ENCODE measurements at regions not wholly inside any gene's neighbourhood (a gene's known extent, or its start where the extent isn't known, plus 50 kb on each side); places are given as distances from the start of the nearest gene placed in this dataset.

DNA sequence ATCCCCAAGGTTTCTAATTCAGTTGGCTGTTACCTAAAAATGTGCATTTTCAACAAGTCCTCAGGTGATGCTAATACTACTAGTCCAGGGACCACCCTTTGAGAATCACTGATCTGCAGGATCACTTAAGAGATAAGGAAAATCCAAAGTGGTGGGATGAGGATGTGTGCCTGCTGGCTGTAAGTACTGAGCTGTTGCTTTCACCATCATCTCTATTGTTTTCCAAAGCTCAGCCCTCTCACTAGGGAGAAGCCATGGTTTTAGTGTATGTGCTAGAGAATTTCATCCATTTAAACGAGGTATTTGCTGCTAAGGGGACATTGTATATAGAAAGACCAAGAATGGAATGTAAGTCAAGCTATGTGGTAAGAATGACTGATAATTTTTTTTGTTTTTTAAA, 202.3 kb downstream of the KIF21A start:
- no peak for DNase-seq

DNA sequence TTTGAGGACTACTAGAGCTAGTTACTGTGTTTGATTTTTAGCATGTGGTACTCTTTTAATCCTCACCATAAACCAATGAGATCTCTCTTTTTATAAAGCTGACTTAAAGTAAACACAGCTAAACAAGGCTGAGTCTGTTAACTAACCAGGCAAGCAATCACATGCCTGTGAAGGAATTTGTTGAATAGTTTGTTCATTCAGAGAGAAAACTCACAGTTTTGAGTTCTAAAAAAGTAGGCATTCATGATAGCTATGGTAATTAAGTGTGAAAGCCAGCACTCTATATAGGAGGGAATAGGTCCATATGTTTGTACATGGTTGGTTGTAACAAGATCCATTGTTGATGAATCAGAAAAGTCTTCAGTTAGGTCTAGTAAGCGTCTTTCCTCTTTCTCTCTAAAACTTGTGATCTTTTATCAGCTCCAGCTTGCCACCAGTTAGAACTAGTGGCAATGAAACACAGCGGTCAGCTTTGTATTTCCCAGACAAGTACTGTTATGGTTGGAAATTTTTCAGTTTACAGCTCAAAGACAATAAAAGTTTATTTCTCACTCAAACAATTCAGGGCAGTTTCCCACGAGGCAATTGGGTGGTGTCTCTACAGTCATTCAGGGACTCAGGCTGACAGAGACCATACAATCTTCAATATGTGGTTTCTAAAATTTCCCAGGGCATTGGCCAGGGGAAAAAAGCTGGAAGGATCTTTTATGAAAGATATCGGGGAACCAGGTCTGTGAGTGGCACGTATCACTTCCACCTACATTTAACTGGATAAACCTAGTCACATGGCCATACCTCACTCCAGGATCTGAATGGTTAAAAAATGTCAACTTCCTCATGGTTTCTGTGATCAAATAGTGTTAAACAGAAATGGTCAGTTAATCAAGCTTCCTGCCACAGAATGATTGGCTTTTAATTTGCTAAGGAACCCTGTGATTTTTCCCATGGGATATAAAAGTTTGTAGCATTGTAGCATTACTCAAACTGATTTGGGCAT, 203.1 kb downstream of the KIF21A start:
- no peak for DNase-seq

DNA sequence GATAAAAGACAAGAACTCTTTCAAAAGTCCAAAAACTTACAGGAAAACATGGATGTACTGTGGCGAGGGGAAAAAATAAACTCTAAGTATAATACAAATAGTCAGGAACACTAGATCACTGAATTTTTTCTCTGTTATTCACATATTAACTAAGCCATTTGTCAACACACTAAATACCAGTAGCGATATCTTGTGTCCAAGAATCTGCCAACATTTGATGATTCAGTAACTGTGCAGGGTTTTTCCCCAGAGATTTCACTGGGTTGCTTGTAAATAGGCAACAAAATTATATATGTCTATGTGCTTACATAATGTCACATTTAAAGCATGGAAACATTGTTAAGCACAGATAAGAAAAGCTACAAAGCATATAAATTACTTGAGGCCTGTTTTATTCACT, 205.9 kb downstream of the KIF21A start:
- DNase-seq, result no peak

DNA sequence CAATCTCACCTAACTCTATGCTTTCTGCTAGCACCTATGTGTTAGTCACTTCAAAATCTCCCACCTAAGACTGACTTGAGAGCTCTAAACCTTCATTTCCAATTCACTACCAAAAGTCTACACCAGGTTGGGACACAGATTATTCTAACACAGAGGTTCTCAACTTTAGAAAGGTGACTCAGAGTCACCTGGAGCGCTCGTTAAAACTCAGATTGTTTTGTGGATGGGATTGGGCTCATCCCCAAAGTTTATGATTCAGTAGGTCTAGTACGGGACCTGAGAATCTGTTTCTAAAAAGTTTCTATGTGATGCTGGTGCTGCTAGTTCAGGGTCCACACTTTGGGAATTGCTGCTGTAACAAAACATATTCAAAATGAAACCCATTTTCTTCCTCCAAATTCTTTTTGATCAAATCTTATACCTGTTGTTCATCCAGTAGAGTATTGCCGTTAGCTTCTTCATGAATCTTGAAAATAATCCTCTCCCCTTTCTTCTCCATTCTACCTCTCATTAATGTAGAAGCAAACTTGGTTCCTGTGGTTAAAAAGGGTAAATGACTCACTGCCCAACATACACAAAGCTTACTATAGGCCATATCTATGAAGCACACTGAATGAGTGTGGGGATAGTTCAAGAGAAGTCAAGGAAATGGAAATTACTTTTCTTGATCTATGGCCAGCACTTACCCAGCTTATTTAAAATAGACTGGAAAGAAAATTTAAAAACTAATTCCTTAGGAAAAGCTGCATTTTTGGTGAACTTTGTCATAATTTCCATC, 206.7 kb downstream of the KIF21A start:
- no peak for DNase-seq

DNA sequence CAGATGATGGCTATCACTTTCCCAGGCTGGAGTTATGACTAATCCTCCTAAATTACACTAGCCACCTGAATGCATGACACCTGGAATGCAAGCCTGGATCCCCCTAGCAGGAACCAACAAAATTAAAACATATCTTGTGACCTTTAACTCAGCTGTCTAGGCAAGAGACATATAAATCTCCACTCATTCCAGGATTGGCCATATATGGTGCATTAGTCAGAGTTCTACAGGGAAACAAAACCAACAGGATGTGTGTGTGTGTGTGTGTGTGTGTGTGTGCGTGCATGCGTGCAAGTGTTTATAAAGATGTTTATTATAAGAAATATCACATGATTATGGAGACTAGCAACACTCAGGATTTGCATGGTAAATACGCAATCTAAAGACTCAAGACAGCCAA, 212.8 kb downstream of the KIF21A start:
- DNase-seq, result no peak

DNA sequence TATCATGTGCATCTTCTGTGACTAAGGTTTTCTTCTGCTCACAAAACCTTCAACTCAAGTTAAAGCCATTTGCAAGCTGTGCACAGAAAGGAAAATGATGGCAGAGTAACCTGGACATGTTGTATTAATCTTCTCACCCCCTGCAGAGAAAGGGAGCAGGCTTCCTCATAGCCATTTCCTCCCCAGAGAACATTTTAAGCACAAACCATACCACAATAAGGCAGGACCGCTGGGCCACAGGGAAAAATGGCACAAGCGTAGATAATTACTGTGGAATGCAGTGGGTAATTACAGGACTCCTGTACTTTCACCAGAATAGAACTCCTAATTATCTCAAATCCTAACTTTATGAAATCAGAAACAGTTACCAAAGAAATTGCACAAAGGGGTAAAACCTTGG, 215.7 kb downstream of the KIF21A start:
- no peak for DNase-seq

DNA sequence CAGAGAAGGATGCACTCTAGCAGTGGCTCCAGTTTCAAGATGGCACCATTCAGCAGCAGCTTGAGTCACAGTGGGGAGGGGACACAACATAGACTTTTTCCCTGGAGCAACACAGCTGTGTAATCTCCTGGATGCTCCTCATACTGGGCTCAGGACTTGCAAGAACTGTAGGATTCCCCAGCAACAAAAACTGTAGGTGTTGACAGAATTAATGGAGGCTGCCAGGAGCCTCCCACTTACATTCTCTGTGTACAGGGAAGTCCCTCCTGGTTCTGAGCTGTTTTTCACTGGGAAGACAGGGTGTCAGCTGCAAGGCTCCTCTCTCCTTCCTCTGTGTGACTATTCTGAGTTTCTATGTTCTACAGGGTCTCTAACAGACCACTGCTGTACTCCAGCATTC, 217.9 kb downstream of the KIF21A start:
- no peak for DNase-seq

DNA sequence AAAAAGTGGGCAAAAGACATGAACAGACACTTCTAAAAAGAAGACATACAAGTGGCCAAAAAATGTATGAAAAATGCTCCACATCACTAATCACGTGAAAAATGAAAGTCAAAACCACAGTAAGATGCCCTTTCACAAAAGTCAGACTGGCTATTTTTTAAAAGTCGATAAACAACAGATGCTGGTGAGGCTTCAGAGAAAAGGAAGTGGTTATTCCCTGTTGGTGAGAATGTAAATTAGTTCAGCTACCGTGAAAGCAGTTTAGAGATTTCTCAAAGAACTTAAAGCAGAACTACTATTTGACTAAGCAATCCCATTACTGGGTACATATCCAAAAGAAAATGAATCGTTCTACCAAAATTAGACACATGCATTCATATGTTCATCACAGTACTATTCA, 237.0 kb downstream of the KIF21A start:
- DNase-seq, result no peak

DNA sequence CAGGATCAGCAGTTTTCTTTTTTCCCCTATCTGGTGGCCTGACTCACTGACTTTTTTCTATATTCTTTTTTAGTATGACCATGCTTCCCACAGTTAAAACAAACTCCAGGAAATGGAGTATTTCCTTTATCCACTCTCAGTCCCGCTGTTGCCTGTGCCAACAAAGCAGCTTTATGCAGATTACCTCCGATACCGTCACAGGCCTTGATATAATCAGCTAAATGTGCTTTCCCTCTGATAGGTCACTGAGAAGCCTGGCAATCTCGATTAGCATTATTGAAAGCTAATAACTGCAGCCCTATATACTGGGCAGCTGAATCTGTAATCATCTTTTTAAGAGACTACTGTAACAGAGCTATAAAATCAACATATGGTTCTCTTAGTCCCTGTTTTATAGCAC, 243.6 kb downstream of the KIF21A start:
- DNase-seq, result no peak

DNA sequence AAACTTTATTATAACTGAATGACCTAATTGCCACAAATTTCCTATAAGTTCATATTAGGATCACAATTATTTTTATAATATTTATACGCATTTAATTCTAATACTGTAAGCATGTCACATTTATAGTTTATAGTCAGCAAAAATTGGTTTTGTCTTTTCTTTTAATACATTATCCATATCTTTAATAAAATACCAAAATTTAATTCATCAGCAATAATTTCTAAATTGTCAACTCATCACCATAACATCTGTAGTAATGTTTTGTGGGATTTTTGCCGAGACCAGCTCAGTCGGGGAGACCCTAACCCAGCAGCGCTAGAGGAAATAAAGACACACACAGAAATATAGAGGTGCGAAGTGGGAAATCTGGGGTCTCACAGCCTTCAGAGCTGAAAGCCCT, 254.2 kb downstream of the KIF21A start:
- no peak for DNase-seq

DNA sequence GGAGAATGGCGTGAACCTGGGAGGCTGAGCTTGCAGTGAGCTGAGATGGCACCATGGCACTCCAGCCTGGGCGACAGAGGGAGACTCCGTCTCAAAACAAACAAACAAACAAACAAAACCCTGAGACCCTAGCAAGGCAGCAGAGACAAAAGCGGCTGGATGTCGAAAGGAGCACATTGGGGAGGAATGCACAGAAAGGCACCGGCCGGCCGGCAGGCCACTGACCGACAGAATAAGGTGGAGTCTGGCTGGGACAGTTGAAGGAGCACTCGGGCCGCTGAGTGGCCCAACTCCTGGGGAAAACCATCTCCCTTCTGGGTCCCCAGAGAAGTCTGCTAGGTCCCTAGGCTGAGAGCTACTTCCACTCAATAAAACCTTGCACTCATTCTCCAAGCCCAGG, 256.2 kb downstream of the KIF21A start:
- no peak for DNase-seq

DNA sequence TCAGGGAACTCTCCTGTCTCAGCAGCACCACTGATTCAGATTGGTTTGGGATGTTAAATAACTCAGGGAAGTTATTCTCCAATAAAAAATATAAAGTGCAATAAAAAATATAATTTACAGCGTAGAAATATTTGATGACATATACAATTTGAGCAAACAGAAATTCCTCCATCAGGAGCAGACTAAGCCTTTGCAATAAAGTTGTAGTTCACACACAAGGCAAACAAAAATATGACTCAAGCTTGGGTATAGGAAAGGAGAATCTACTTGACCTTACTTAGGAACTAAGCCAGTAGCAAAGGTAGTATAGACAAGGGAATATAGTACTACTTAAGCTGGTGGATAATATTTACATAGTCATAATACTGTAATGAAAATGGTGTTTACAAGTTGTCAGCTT, 264.1 kb downstream of the KIF21A start:
- no peak for DNase-seq

DNA sequence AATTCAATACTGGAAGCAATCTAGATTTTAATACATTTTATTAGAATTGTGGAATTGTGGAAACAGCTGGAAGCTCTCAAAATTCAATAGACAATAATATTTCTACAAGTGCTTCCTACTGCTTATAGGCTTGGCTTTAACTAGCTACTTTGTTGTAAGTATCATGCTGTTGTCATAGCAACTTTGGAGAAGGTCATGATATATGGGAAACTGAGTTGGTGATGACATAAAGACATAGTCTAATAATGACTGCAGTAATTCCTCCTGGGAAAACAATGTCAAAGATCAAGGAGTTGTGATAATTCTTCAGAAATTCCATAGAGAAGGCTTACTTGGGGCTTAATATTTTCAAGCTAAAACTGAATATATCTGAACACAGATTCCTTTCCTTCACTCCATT, 266.6 kb downstream of the KIF21A start:
- no peak for DNase-seq

DNA sequence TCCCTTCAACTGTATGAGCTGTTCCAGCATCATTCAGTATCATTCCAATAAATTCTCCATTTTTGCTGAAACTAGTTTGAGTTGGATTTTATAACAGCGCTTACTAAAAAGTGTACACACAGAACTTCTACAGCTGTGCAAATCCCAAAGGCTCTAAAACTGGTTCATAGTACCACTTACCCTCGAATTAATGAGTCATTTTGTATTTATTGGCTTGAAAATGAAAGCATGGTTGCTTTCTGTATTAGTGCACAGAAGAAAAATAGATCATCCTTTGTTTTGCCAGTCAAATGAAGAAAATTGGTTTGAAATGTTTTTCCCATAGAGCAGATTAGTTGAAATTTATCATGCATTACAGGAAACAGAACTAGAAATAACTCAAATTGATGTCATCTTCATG, 268.3 kb upstream of the CPNE8 start:
- DNase-seq, result no peak

DNA sequence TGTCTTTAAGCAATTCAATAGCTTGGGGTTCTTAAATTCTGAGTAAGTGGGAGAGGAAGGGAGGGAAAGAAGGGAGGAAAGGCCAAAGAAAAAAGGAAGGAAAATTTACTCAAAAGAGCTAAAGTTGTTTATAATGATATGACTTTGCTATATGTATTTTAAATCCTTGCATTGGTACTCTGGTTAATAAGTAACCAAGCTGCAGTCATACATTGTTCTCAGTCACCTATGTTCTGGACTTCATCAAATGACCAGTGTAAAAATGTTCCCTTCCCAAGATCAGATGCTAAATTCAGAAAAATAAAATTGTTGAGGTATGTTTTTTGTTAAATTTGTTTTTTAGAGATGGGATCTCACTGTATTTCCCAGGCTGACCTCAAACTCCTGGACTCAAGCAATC, 259.9 kb upstream of the CPNE8 start:
- DNase-seq, result no peak

DNA sequence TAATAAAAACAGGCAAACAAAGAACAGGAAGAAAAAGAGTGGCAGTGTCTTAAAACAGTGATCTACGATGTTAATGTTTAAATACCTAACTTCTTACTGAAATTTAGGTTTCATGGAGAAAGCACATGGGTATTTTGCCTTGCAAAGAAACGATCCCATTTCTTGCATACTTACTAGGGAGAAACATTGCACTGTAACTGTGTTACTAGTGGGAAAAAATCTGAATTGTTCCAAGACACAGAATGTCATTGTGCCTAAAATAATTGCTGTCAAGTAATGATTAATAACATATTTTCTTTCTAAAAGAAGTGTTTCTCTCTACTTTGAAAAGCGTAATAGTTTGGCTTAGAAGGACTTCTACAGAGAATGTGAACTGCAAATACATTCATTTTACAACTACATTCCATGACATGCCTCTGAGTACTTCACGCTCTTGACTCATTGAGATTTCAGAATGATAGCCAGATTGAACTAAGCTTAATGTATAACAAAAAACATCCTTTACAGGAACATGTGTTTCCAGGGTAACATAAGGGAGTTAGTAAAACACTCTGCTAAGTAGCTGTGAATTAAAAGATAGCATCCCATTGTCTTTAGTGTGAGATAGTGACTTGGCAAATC, 256.2 kb upstream of the CPNE8 start:
- no peak for DNase-seq

DNA sequence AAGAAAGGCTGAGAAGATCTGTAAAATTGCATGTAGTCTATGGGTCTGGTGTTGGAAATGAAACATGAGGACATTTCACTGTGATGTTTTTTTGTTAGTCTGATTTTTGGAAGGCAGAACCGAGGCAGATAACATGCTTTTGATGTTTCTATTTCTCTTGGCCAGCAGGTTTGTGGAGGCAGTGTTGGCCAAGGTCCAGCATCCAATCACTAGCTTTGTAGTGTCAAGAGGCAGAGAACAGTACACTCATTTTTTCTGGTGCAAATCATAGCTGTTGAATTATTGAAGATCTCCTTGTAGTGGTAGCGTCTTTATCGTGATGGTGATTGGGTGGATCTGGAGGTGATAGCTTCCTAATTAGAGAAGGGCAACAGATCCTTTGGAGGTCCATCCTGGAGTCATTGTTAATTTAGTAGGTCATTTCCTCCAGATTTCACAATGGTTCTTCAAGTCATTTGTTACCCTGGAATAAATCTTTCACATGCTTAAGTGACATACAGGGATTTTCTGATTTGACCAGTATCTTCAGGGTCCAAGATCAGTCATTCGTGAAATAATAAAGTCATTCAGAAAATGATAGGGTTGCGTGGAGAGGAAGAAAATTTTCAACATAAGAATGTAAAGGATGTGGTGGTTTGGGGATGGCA, 252.4 kb upstream of the CPNE8 start:
- no peak for DNase-seq

DNA sequence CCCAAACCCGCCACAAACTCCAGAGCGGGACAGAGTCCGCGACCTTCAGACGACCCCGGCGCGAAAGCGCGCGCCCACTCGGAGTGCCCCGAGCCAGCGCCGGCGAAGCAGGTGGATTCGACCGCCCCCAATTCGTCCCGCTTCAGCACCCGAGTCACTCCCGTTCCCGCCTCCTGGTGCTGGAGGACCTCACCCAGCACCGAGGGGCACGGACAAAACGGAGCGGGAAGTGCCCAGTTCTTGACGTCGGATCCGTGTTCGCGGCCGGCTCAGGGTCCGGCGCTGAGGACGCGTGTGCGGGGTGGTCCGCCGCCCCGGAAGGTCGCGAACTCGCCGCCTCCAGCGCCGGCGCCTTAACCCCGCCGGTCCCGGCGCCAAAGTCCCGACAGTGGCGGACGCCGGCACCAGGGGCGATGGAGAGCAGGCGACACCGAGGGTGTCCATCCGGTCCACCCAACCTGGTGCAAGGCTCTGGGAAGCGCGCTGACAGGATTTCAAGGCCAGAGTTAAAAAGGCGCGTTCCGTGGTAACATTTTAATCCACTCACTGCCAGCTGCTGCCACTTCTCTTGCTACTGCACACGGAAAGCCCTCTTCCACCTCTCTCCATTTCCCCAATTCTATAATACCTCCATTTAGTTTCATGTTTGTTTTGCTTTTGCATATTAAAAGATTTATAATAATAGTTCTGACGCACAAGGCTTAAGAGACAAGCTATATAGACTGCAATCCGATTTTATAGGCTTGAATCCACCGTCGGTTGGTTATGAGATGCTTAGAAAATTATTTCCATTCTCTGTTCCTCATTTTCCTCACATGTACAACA, 240.0 kb upstream of the CPNE8 start:
- DNase-seq, result no peak

DNA sequence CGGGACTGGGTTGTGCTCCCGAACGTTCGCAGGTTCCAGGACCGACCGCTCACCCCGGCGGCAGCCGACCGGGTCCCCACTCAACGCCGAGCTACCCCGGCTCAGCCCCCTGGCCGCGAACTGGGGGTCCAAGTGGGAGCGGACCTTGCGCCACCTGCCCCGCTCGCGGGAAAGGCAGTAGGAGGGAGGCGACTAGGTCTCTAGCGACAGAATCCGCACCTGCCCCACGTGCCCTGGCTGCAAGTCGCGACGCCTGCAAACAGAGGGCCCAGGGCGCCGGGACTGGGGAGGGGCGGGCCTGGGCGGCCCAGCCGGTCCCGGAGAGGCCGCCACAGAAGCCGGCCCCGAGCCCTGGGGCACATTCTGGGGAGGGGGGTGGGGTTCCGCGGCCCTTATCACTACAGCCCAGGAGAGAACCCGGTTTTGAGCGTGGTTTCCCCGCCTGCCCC, 239.2 kb upstream of the CPNE8 start:
- DNase-seq, result no peak

DNA sequence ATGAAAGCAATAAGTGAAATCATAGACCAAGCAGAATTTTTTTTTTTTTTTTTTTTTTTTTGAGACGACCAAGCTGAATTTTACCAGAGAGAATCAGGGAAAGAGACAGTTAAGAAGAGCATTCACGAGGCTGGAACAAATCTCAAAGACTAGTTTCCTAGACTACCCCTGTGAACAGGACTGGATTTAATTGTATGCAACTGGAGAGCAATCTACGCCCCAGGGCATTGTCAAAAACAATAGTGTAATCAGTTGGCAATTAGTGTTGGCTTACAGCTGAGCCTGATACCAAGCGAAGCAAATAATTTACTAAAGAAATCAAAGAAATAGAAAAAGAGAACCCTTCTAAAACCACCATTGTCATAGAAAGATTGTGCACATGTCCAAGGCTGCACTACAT, 232.9 kb upstream of the CPNE8 start:
- DNase-seq, result no peak

DNA sequence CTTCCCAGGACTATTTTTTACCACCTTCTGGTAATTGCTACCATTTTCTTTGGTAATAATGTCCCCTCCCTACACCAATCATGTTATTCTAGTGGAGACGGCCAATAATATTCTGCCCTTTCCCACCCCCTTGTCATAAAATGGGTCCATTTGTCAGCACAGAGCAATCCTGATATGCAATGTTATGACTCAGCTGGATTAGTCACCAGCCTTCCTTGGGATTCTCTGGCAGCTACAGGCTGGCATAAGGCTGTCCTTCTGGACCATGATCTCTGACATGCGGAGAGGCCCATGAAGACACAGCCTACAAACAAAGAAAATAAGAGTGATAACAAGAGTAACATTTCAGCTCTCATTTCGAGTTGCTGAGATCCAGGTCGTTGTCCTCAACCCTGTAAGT, 222.0 kb upstream of the CPNE8 start:
- DNase-seq, result no peak

DNA sequence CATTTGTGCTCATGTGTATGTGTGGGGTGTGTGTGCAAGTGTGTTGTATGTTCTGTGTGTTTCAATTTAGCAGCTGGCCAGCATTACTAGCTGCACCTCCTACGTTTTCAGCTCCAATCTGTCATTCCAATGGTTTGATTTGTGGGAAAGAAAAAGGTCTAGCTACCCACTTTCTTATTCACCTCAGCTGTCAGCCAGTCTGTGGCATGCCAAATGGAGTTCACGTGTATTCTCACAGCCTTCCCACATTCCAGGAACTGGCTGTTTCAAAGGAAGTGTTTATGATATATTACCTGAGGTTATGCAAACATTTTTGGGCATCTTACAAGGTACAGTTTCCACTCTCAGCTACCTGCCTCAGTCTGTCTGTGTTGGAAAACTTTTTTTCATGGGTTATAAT, 220.2 kb upstream of the CPNE8 start:
- DNase-seq, result no peak
